ENCODE measurements at regions not wholly inside any gene's neighbourhood (a gene's known extent, or its start where the extent isn't known, plus 50 kb on each side); places are given as distances from the start of the nearest gene placed in this dataset.

DNA sequence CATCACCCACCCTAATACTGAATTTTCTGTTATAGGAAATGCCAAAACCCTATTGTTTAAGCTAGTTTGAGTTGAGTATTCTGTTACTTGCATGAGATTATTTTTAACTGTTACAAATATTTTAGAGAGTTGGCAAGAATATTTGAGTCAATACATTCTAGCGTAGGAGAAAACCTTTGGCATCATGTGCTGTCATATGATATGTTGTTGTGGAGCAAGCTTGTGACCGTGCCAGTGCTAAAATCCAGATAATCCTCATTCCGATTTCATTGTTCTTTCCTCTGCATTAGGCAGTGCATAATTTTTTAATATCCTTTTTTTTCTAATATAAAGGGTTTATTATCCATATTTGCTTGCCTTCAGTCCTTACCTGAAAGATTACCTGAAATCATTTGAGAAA, 168.0 kb upstream of the GMNC start:
- TF ChIP-seq EZH2 (IDR thresholded peaks at IDR 0.05; ENCODE audit: borderline replicate concordance, insufficient read depth, low read depth, low read length, poor library complexity, severe bottlenecking) = no peak
- TF ChIP-seq, protein P1, sequence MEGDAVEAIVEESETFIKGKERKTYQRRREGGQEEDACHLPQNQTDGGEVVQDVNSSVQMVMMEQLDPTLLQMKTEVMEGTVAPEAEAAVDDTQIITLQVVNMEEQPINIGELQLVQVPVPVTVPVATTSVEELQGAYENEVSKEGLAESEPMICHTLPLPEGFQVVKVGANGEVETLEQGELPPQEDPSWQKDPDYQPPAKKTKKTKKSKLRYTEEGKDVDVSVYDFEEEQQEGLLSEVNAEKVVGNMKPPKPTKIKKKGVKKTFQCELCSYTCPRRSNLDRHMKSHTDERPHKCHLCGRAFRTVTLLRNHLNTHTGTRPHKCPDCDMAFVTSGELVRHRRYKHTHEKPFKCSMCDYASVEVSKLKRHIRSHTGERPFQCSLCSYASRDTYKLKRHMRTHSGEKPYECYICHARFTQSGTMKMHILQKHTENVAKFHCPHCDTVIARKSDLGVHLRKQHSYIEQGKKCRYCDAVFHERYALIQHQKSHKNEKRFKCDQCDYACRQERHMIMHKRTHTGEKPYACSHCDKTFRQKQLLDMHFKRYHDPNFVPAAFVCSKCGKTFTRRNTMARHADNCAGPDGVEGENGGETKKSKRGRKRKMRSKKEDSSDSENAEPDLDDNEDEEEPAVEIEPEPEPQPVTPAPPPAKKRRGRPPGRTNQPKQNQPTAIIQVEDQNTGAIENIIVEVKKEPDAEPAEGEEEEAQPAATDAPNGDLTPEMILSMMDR (IDR thresholded peaks at IDR 0.05) = no peak

Measured in B cell (primary cell).